ENCODE measurements at regions not wholly inside any gene's neighbourhood (a gene's known extent, or its start where the extent isn't known, plus 50 kb on each side); places are given as distances from the start of the nearest gene placed in this dataset.

DNA sequence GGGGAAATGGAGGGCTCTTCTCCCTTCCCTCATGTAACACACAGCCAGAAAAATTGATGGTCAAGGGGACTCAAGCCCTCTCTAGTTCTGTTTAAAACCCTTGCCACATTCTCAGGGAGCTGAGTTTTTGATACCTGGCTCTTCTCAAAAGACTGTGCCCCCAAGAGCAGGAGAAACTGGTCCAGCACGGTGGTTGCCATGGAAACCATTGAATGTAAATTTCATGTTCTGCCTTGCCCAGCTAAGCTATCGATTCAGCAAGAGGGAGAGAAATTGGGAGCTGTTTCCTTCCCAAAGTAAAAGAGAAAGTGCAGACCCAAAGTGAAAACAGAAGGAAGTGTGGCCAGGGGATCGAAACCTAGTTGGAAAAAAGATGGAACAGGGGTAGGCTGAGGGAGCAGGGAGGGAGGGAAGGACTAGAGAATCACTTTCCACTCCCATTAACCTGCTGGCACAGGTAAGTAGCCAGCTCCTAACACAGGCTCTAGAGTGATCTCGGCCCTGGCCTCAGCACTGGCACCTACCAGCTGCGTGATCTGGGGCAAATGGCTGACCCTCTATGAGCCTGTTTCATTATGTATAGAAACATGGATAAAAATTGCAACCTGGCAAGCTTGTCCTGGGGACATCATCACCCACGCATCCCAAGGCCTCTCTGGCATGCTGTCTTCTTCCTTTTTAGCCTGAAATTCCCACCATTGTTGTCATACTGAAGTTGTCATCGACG, 140.9 kb downstream of the TPRA1 start:
- Histone ChIP-seq H3K79me2 (ENCODE audit: insufficient read depth, low read depth) (no peaks in the 10 kb centered on the region), H3K9ac (no peak overlapping the region), H3K4me3 (IDR thresholded peaks at IDR 0.05; ENCODE audit: insufficient read depth, low read depth, low read length) (no peak overlapping the region), H3K27ac (no peak overlapping the region), H2AFZ (ENCODE audit: low read depth) (no peak overlapping the region), H3K4me2 (no peak overlapping the region), H3K27me3 (ENCODE audit: insufficient read depth, low read depth) (no peaks in the 10 kb centered on the region; the same call in 1 of the 2 replicates), H3K4me1 (ENCODE audit: low read depth, poor library complexity, severe bottlenecking) (no peaks in the 10 kb centered on the region), H4K20me1 (ENCODE audit: insufficient read depth) (no peaks in the 10 kb centered on the region), H3K36me3 (ENCODE audit: insufficient read depth) (no peaks in the 10 kb centered on the region)
- no peak for TF ChIP-seq CTCF (conservative IDR thresholded peaks at IDR 0.05; ENCODE audit: low read depth, low read length)

DNA sequence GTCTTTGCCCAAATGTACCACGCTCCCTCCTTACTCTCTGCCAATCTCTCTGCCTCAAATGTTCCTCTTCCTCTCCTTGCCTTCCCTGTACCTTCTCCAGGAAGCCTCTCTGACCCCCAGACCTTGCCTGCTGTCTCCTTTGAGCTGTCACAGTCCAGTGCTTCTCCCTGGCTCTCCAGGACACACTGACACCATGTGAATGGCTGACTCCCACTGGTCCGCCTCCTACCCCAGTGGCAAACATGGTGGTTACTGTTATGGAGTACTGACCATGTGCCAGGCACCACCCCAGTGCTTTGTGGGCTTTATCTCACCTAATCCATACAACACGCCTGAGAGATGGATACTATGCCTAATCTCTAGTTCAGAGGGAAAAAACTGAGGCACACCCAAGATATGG, 141.9 kb downstream of the TPRA1 start:
- no peak for TF ChIP-seq CTCF (conservative IDR thresholded peaks at IDR 0.05; ENCODE audit: low read depth, low read length)
- no peaks in the 10 kb centered on the region for H3K36me3 ChIP-seq (ENCODE audit: insufficient read depth)
- no peak overlapping the region for H3K27ac ChIP-seq
- H4K20me1 ChIP-seq (ENCODE audit: insufficient read depth), result no peaks in the 10 kb centered on the region
- H3K4me1 ChIP-seq (ENCODE audit: low read depth, poor library complexity, severe bottlenecking), result no peaks in the 10 kb centered on the region
- no peaks in the 10 kb centered on the region for H3K79me2 ChIP-seq (ENCODE audit: insufficient read depth, low read depth)
- no peak overlapping the region for H2AFZ ChIP-seq (ENCODE audit: low read depth)
- H3K4me2 ChIP-seq, result no peak overlapping the region
- no peak overlapping the region for H3K9ac ChIP-seq
- H3K4me3 ChIP-seq (IDR thresholded peaks at IDR 0.05; ENCODE audit: insufficient read depth, low read depth, low read length), result no peak overlapping the region
- no peaks in the 10 kb centered on the region; the same call in 1 of the 2 replicates for H3K27me3 ChIP-seq (ENCODE audit: insufficient read depth, low read depth)

DNA sequence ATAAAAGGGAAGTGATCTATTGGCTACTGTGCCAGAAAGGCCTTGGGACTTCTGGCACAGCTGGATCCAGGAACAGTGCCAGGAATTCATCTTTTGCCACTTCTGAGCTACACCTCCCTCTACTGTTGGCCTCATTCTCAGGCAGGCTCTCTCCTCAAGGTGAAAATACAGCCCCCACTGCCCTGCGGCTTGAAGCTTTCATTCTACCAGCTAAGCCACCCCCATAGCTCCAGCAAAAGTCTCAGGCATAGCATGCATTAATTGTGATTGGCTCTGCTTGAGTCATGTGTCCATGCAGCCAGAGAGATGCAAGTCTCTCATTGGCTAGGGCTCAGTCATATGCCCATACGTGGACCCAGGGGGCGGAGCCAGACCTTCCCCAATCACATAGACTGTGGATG, 142.4 kb downstream of the TPRA1 start:
- Histone ChIP-seq H3K9ac (no peak overlapping the region), H2AFZ (ENCODE audit: low read depth) (no peak overlapping the region), H3K4me1 (ENCODE audit: low read depth, poor library complexity, severe bottlenecking) (no peaks in the 10 kb centered on the region), H3K36me3 (ENCODE audit: insufficient read depth) (no peaks in the 10 kb centered on the region), H3K4me3 (IDR thresholded peaks at IDR 0.05; ENCODE audit: insufficient read depth, low read depth, low read length) (no peak overlapping the region), H3K27ac (no peak overlapping the region), H3K4me2 (no peak overlapping the region), H4K20me1 (ENCODE audit: insufficient read depth) (no peaks in the 10 kb centered on the region), H3K27me3 (ENCODE audit: insufficient read depth, low read depth) (no peaks in the 10 kb centered on the region; the same call in 1 of the 2 replicates), H3K79me2 (ENCODE audit: insufficient read depth, low read depth) (no peaks in the 10 kb centered on the region)
- no peak for TF ChIP-seq CTCF (conservative IDR thresholded peaks at IDR 0.05; ENCODE audit: low read depth, low read length)

GRCh38 chr3:127446756-127447155, 143.8 kb downstream of the TPRA1 start:
- no peak overlapping the region for H3K4me2 ChIP-seq
- H3K79me2 ChIP-seq (ENCODE audit: insufficient read depth, low read depth), result no peaks in the 10 kb centered on the region
- no peak for TF ChIP-seq CTCF (conservative IDR thresholded peaks at IDR 0.05; ENCODE audit: low read depth, low read length)
- H3K4me1 ChIP-seq (ENCODE audit: low read depth, poor library complexity, severe bottlenecking), result no peaks in the 10 kb centered on the region
- no peak overlapping the region for H3K27ac ChIP-seq
- H3K27me3 ChIP-seq (ENCODE audit: insufficient read depth, low read depth), result no peaks in the 10 kb centered on the region
- no peaks in the 10 kb centered on the region for H4K20me1 ChIP-seq (ENCODE audit: insufficient read depth)
- H2AFZ ChIP-seq (ENCODE audit: low read depth), result no peak overlapping the region
- no peak overlapping the region for H3K9ac ChIP-seq
- H3K36me3 ChIP-seq (ENCODE audit: insufficient read depth), result no peaks in the 10 kb centered on the region
- H3K4me3 ChIP-seq (IDR thresholded peaks at IDR 0.05; ENCODE audit: insufficient read depth, low read depth, low read length), result no peak overlapping the region
